Stimulated activated naive CD8-positive, alpha-beta T cell treated with anti-CD3 and anti-CD28 coated beads, Interleukin-15, Interleukin-2, amounts not matched to agents 100 ng/mL and 50 ng/mL, for 24 hours (primary cell): ENCODE measurements at regions not wholly inside any gene's neighbourhood (a gene's known extent, or its start where the extent isn't known, plus 50 kb on each side); places are given as distances from the start of the nearest gene placed in this dataset.

Experiments
- H3K27ac Mint-ChIP-seq: one replicate; pipeline ENCODE4 v1.8.0; 2021; ENCODE audit warnings: mild to moderate bottlenecking, mixed read lengths
- H3K27me3 Mint-ChIP-seq: one replicate; pipeline ENCODE4 v1.8.0; 2021; ENCODE audit warnings: mixed read lengths
- H3K36me3 Mint-ChIP-seq: one replicate; pipeline ENCODE4 v1.8.0; 2021; ENCODE audit warnings: low read depth, mixed read lengths
- H3K4me1 Mint-ChIP-seq: one replicate; pipeline ENCODE4 v1.8.0; 2021; ENCODE audit warnings: low read depth, mixed read lengths
- H3K4me3 Mint-ChIP-seq: one replicate; pipeline ENCODE4 v1.8.0; 2021; ENCODE audit warnings: mild to moderate bottlenecking, mixed read lengths
- H3K9me3 Mint-ChIP-seq: one replicate; pipeline ENCODE4 v1.8.0; 2021; ENCODE audit warnings: mixed read lengths

DNA sequence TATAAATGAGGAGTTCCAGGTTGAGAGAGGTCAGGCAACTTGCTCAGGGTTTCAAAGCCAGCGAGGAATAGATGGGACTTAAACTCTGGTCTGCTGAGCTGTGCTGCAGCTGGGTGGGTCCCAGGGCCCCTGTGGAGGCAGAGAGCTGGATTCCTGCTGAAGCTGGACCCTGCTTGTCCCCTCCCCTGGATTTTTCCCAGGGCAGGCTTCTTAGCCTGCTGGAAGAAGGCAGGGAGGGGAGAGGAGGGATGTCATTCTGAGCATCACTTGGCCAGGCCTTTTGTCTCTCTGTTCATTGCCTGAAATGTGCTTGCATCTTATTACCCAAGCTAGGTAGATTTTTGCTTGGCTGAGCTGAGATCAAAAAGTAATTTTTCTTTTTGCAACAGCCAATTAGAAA is 133.7 kb downstream of the DHX35 start:
- Mint-ChIP-seq H3K9me3 (no peaks in the 10 kb centered on the region), H3K4me1 (no peaks in the 10 kb centered on the region), H3K36me3 (no peaks in the 10 kb centered on the region), H3K27ac (no peak overlapping the region), H3K27me3 (peaks cover 21% of the 10 kb centered on the region), H3K4me3 (no peak overlapping the region)

- no peak overlapping the region for H3K4me3 Mint-ChIP-seq
- no peaks in the 10 kb centered on the region for H3K9me3 Mint-ChIP-seq
- H3K27me3 Mint-ChIP-seq = peaks cover 14% of the 10 kb centered on the region
- no peaks in the 10 kb centered on the region for H3K36me3 Mint-ChIP-seq
- H3K27ac Mint-ChIP-seq = no peak overlapping the region
- H3K4me1 Mint-ChIP-seq = no peaks in the 10 kb centered on the region
Observed at GRCh38 chr20:39094391-39094790, 132.2 kb downstream of the DHX35 start.

DNA sequence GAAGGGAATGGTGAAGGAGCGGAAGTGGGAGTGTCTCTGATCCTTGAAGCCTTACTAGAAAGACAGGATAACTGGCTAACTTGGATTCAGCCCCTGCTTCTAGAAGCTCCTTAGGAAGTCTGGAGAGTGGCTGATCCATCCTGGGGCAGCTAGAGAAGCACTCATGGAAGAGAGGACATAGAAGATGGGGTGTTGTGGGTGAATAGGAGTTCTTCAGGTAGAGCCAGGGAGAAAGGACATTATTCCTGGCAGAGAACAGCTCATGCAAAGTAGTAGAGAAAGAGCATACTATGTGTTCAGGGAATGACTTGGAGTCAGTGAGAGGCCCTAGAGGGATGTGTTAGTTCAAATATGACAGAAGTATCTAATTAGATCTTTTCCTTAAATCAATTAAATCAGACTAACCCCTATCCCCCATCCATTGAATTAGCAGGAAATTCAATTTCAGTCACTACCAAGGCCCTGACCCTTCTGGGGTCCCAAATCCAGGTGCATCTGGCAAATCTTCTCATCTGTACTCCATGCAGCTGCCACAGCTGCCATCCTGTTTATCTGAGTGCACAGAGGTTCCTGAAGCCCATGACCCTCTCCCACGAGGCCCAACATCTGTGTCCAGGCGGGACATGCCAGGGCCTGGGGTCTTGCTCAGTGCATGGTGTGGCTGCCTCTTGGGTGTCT is 130.7 kb downstream of the DHX35 start:
- Mint-ChIP-seq H3K27me3 (peaks cover 11% of the 10 kb centered on the region), H3K36me3 (no peaks in the 10 kb centered on the region), H3K4me1 (no peaks in the 10 kb centered on the region), H3K4me3 (no peak overlapping the region), H3K9me3 (no peaks in the 10 kb centered on the region), H3K27ac (no peak overlapping the region)

DNA sequence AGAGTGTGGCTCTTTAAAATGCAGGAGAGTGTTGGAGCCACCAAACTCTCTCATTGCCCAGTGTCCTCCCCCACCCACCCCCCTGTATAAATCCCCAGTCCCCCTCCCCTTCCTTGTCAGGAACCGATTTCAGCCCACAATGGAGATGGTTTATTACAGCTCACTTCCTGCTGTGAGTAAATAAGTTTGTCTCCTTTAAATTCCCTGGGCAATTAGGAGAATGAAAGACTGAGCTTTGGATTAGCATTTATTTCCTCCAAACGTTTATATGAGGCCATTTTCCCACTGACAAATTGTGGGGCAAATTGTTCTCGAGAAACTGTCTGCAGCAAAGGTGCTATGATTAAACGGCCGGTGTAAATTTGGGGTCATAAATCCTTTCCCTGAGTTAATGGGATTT is 128.8 kb downstream of the DHX35 start:
- H3K36me3 Mint-ChIP-seq = no peaks in the 10 kb centered on the region
- no peak overlapping the region for H3K4me3 Mint-ChIP-seq
- no peaks in the 10 kb centered on the region for H3K9me3 Mint-ChIP-seq
- no peaks in the 10 kb centered on the region for H3K4me1 Mint-ChIP-seq
- H3K27me3 Mint-ChIP-seq = peaks cover 6% of the 10 kb centered on the region
- no peak overlapping the region for H3K27ac Mint-ChIP-seq

GRCh38 chr20:39089797-39090196 is 127.7 kb downstream of the DHX35 start:
- H3K27ac Mint-ChIP-seq = no peak overlapping the region
- no peak overlapping the region for H3K4me3 Mint-ChIP-seq

More at GRCh38 chr20:39089797-39090196, 127.7 kb downstream of the DHX35 start:
- Mint-ChIP-seq H3K4me1 (no peaks in the 10 kb centered on the region), H3K27me3 (peaks cover 6% of the 10 kb centered on the region), H3K36me3 (no peaks in the 10 kb centered on the region), H3K9me3 (no peaks in the 10 kb centered on the region)
